ENCODE measurements at regions not wholly inside any gene's neighbourhood (a gene's known extent, or its start where the extent isn't known, plus 50 kb on each side); places are given as distances from the start of the nearest gene placed in this dataset.

DNA sequence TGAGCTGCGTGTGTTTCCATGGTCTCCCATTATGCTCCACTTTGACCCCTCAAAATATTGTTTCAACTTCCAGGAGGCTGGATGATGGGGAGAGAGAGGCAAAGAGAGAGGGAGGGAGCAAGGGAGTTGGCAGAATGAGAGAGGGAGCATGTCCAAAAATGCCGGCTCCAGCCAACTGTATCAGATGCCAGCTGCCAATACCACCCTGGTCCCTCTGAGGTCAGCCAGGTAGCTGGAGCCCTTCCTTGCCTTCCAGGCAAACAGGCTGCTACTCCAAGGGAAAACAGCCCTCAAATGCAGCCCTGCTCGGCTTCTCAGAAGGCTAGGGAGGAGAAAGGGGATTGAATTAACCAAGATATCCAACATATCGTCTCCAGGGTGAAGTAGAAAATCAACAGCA lies 440.0 kb downstream of the TSHZ3 start:
- no peak for DNase-seq (ENCODE audit: low spot score)

GRCh38 chr19:30908262-30908771 lies 440.9 kb downstream of the TSHZ3 start:
- no peak for DNase-seq (ENCODE audit: low spot score)

DNA sequence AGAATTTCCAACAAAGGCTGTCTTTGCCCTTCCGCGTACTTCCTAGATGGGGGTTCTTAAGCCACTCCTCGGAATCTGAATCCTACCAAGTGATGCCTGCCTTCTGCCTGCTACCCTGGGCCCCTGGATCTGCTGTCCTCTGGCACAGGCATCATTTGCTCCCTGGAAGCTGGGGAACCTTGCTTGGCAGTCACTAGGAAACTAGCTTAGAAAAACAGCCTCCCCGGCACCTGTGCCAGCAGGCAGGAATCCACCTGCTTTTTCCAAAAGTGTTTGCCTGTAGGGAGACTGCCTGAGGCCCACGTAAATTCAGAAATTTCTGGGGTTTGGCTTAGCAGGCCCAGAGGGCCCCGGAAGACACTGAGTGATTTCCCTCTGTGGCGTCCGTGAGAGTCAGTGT lies 442.4 kb downstream of the TSHZ3 start:
- DNase-seq (ENCODE audit: low spot score), result no peak

DNA sequence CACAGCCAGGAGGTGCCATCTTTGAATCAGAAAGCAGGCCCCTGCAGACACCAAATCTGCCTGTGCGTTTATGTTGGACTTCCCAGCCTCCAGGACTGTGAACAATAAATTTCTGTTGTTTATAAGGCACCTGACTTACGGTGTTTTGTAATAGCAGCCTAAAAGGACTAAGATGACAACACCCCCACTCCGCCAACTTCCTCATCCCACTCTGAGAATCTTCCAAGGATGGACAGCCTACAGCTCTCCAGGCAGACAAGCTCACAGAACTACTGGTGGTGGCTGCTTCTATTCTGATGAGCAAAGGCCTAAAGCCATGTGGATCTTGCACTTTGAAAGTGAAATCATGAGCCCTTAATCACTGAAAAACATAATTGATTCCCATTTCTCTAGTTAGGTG lies 449.2 kb downstream of the TSHZ3 start:
- no peak for DNase-seq (ENCODE audit: low spot score)

- no peak for DNase-seq (ENCODE audit: low spot score)
Measured at GRCh38 chr19:30898353-30899103, 450.7 kb downstream of the TSHZ3 start.

- no peak for DNase-seq (ENCODE audit: low spot score)
Measured at GRCh38 chr19:30897553-30897952, 451.7 kb downstream of the TSHZ3 start.

DNA sequence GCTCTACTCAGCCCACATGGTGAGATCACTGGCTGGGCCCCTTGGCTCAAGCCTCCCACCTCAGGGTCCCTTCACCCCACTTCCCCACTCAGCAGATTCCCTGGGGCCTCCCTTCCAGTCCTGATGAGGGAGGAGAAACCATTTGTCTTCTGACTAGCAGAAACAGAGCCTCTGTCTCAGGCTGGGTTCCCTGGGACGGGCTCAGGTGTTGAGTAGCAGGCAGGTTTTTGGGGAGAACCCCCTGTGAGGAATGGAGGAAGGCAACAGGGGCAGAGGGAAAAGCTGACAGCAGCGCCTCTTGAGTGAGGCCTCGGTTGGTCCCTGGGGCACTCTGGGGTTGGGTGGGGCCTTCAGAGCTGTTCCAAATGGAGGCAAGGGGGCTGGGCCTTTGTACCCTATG lies 452.2 kb downstream of the TSHZ3 start:
- DNase-seq (ENCODE audit: low spot score), result no peak

- no peak for DNase-seq (ENCODE audit: low spot score)
Measured at GRCh38 chr19:30896554-30896953, 452.7 kb downstream of the TSHZ3 start.

- DNase-seq (ENCODE audit: low spot score), result no peak
Measured at GRCh38 chr19:30895946-30896345, 453.3 kb downstream of the TSHZ3 start.

- DNase-seq (ENCODE audit: low spot score), result no peak
Measured at GRCh38 chr19:30891051-30891450, 458.2 kb downstream of the TSHZ3 start.

GRCh38 chr19:30890033-30890432 lies 459.2 kb downstream of the TSHZ3 start:
- no peak for DNase-seq (ENCODE audit: low spot score)

GRCh38 chr19:30888937-30889336 lies 460.3 kb downstream of the TSHZ3 start:
- DNase-seq (ENCODE audit: low spot score), result no peak

DNA sequence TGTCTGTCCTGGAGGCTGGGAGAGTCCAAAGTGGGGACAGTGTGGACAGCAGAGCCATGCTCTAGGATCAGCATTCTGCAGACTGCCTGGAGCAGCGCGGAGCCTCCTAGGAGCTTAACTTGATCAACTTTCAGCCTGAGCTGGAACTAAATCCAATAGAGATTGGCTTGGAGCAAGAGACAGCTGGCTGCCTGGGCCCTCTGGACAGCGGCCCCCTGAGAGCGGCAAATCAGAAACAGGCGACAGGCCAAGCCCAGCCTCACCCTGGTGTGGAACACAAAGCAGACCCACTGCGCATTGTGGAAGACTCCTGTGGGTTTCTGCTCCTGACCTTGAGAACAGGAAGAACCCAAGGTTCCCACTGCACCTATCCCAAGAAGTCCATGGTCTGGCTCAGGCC lies 462.2 kb downstream of the TSHZ3 start:
- no peak for DNase-seq (ENCODE audit: low spot score)

GRCh38 chr19:30886222-30886621 lies 463.0 kb downstream of the TSHZ3 start:
- no peak for DNase-seq (ENCODE audit: low spot score)

DNA sequence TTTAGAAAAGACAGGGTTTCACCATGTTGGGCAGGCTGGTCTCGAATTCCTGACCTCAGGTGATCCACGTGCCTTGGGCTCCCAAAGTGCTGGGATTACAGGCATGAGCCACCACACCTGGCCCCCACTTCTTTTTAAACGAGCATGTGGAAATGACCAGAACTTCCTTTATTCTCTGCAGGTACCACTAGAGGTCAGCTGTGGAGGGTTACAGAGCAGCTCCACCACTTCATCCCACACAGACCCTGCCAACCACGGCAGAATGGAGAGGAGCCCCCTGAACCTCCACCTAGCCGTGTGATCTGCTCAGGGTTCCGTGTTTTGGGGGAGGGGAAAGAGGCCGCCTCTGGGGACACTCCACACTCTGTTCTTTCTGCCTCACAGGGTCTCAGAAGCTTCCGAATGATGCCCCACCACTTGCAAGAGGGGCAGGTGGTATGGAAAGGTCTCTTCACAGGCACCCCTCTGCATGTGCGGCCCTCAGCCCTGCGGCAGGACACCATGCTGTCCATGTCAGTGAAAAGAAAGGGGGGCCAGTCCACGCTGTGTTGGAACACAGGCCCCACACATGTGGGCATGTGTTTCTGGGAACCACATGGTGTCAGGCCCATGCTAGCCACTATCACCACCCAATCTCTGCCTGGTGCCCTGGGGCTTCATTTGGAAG lies 465.0 kb downstream of the TSHZ3 start:
- no peak for DNase-seq (ENCODE audit: low spot score)

GRCh38 chr19:30883071-30883470 lies 466.2 kb downstream of the TSHZ3 start:
- peak; percentile 72 for DNase-seq (ENCODE audit: low spot score)

GRCh38 chr19:30882411-30883005 lies 466.7 kb downstream of the TSHZ3 start:
- DNase-seq (ENCODE audit: low spot score), result peak; percentile 33

DNA sequence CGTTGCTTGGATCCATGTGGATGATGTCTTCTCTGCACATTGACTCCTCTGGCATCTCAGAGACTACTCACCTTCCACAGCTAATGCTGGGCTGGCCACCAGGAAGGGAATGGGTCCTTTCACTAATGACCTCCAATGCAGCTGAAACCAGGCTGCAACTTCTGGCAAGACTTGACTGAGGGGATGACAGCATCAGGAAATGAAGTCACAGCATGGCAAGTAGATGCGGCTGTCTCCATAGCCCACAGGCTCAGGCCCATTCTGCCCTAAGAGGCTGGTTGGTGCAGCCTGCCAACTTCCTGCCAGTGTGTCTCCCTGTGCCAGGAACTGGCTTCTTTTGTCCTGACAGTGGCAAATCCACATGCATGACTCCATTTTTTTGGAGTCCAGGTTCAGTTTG lies 467.3 kb downstream of the TSHZ3 start:
- peak; percentile 24 for DNase-seq (ENCODE audit: low spot score)

GRCh38 chr19:30881281-30881680 lies 468.0 kb downstream of the TSHZ3 start:
- peak; percentile 55 for DNase-seq (ENCODE audit: low spot score)

DNA sequence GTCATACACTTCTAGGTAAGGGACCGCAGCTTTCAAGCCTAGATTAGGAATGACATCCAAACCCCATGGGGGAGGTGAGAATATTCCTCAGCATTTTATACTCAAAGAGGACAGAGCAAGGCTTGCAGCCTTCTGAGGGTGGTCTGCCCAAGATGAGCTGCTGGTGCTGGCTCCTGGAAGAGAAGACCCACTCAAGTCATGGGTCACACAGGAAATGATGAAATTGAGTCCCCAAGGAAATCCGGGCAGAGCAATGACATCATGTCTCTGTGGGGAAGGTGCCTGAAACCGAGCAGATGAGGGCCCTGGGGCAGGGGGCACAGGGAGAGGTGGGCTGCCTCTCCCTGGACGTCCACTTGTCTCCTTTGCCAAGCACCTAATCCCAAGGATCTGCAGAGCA lies 468.7 kb downstream of the TSHZ3 start:
- DNase-seq (ENCODE audit: low spot score), result no peak

DNA sequence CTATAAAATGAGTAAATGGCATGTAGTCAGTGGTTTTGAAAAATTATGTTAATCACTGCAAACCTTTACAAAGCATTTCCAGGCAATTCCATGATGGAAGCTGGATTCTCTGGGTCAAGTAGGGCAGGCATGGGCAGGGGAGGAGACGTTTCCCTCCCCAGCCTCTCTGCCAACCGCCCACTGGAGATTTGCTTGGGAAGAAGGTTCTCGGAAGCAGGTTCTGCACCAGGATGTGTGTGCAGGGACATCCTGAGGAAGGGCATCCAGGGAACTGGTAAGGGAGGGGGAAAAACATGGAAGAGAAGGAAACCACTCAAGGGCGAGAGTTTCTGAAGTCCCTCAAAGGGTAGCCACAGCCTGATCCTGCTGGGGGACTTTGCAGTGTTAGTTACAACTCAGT lies 469.1 kb downstream of the TSHZ3 start:
- DNase-seq (ENCODE audit: low spot score), result peak; percentile 43

DNA sequence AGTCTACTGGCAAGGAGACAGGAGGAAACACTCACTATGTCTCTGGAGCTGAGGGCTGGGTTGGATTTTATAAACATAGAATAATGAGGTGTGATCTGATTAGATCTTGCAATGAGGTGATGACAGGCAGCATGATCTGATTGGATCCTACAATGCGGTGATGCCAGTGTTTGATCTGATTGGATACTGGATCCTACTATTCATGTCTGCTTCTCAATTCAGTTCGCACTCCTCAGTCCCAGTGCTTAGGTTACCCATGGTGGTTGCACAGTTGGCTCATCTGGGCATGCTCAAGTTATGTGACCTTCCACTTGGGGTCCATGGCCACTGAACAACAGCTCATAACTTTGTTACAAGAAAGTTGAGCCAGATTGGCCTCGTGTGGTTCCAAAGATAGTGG lies 469.5 kb downstream of the TSHZ3 start:
- DNase-seq (ENCODE audit: low spot score), result no peak

All from mesenteric fat pad (tissue), 1 donor.